ENCODE measurements at regions not wholly inside any gene's neighbourhood (a gene's known extent, or its start where the extent isn't known, plus 50 kb on each side); places are given as distances from the start of the nearest gene placed in this dataset.

DNA sequence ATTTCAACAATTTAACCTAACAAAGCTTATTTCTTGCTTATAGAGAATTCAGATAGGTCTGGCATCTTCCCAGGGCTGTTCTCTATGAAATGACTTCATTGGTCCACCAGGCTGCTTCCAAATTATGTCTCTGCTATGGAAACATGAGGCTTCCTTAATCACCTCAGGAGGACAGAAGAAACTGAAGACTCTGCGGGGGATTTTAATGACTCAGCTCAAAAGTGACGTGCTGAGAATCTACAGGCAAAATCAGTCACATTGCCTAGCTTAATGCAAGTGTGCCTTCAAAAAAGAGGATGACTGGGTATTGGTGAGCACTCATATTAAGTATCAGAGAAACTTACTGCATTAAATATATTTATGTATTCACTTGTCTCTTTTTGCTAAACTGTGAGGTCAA, 315.5 kb upstream of the RGMB start:
- Mint-ChIP-seq H3K27me3 (ENCODE audit: unreplicated experiment) (no peaks in the 10 kb centered on the region), H3K4me1 (ENCODE audit: unreplicated experiment) (no peaks in the 10 kb centered on the region), H3K9me3 (ENCODE audit: unreplicated experiment) (no peaks in the 10 kb centered on the region), H3K4me3 (ENCODE audit: unreplicated experiment) (no peak overlapping the region), H3K36me3 (ENCODE audit: low read depth, unreplicated experiment) (no peaks in the 10 kb centered on the region), H3K27ac (ENCODE audit: unreplicated experiment) (no peak overlapping the region)
- TF ChIP-seq, protein P1, sequence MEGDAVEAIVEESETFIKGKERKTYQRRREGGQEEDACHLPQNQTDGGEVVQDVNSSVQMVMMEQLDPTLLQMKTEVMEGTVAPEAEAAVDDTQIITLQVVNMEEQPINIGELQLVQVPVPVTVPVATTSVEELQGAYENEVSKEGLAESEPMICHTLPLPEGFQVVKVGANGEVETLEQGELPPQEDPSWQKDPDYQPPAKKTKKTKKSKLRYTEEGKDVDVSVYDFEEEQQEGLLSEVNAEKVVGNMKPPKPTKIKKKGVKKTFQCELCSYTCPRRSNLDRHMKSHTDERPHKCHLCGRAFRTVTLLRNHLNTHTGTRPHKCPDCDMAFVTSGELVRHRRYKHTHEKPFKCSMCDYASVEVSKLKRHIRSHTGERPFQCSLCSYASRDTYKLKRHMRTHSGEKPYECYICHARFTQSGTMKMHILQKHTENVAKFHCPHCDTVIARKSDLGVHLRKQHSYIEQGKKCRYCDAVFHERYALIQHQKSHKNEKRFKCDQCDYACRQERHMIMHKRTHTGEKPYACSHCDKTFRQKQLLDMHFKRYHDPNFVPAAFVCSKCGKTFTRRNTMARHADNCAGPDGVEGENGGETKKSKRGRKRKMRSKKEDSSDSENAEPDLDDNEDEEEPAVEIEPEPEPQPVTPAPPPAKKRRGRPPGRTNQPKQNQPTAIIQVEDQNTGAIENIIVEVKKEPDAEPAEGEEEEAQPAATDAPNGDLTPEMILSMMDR (IDR thresholded peaks at IDR 0.05; ENCODE audit: unreplicated experiment), result no peak
- no peak for DNase-seq (ENCODE audit: low spot score)

DNA sequence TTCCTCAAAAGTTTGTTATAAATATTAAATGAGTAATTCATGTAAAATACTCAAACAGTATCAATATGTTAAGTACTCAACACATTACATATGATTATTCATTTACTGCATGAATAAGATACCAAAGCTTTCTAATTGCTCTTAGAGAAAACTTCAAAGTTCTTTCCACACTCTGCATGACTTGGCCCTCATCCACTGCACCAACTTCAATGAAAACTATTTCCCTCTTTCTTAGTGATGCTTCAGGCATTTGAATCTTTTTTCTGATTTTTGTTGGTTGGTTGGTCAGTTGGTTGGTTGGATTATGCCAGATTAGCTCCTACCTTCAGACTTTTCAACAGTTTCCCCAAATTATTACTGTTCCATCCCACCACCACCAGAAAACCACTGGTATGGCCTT, 314.7 kb upstream of the RGMB start:
- TF ChIP-seq, protein P1 (IDR thresholded peaks at IDR 0.05; ENCODE audit: unreplicated experiment), result no peak
- Mint-ChIP-seq H3K9me3 (ENCODE audit: unreplicated experiment) (no peaks in the 10 kb centered on the region), H3K27ac (ENCODE audit: unreplicated experiment) (no peak overlapping the region), H3K4me3 (ENCODE audit: unreplicated experiment) (no peak overlapping the region), H3K4me1 (ENCODE audit: unreplicated experiment) (no peaks in the 10 kb centered on the region), H3K27me3 (ENCODE audit: unreplicated experiment) (no peaks in the 10 kb centered on the region), H3K36me3 (ENCODE audit: low read depth, unreplicated experiment) (no peaks in the 10 kb centered on the region)
- DNase-seq (ENCODE audit: low spot score), result no peak

DNA sequence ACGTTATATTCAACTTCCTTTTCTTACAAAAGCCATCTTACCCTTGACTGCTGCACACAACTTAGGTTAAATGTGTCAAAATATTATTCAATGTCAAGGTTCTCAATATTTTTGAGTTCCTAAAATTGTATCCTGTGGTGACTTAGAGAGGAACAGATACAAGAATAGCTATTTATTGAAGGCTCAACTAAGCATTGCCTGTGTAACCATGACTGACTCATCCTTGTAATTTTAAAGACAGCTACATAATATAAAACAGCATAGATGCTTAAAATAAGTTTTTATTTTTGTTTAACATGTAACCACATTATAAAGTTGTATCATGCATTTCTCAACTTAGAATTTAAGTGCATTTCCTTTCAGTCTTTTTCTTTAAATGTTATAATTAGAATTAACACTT, 312.9 kb upstream of the RGMB start:
- Mint-ChIP-seq H3K9me3 (ENCODE audit: unreplicated experiment) (no peaks in the 10 kb centered on the region), H3K27ac (ENCODE audit: unreplicated experiment) (no peak overlapping the region)

DNA sequence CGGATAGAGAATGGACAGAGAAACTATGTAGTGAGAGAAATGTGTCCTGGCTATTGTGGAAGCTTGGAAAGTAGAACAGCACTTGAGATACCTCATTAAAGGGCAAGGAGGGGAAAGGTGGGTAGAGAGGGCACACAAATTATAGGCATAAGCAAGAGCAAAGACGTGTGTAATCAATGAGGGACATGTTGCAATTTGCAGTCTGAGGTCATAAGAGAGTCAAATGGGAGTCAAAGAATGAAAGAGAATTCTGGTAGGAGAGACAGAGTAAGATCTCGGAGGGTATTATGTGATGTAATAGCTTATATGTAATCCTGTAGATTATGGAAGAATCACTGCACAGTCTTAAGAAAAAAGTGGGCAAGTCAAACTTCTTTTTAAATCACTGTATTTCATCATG, 312.0 kb upstream of the RGMB start:
- no peak overlapping the region for H3K27ac Mint-ChIP-seq (ENCODE audit: unreplicated experiment)
- H3K27me3 Mint-ChIP-seq (ENCODE audit: unreplicated experiment), result no peaks in the 10 kb centered on the region
- no peaks in the 10 kb centered on the region for H3K9me3 Mint-ChIP-seq (ENCODE audit: unreplicated experiment)
- no peaks in the 10 kb centered on the region for H3K4me1 Mint-ChIP-seq (ENCODE audit: unreplicated experiment)
- TF ChIP-seq, protein P1 (IDR thresholded peaks at IDR 0.05; ENCODE audit: unreplicated experiment), result no peak
- DNase-seq (ENCODE audit: low spot score), result no peak
- H3K36me3 Mint-ChIP-seq (ENCODE audit: low read depth, unreplicated experiment), result no peaks in the 10 kb centered on the region
- H3K4me3 Mint-ChIP-seq (ENCODE audit: unreplicated experiment), result no peak overlapping the region

More for the DNA sequence above, 312.9 kb upstream of the RGMB start:
- H3K4me1 Mint-ChIP-seq (ENCODE audit: unreplicated experiment), result no peaks in the 10 kb centered on the region
- TF ChIP-seq, protein P1 (IDR thresholded peaks at IDR 0.05; ENCODE audit: unreplicated experiment), result no peak
- DNase-seq (ENCODE audit: low spot score), result no peak
- H3K36me3 Mint-ChIP-seq (ENCODE audit: low read depth, unreplicated experiment), result no peaks in the 10 kb centered on the region
- no peaks in the 10 kb centered on the region for H3K27me3 Mint-ChIP-seq (ENCODE audit: unreplicated experiment)
- no peak overlapping the region for H3K4me3 Mint-ChIP-seq (ENCODE audit: unreplicated experiment)

DNA sequence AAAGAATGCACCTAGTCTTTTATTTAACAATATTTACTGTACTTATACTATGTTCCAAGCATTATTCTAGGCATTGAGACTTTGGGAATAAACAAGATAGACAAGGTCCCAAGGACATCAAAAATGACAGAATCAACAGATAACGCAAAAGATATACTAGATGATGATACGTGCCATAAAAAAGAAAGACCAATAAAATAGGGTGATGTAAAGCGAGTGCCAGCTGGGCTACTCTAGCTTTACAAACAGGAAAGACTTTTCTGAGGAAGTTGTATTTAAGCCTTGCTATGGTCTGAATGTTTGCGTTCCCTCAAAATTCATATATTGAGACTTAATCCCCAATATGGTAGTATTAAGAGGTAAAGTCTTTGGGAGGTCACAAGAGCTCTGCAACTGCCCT, 310.2 kb upstream of the RGMB start:
- no peak overlapping the region for H3K27ac Mint-ChIP-seq (ENCODE audit: unreplicated experiment)
- TF ChIP-seq, protein P1 (IDR thresholded peaks at IDR 0.05; ENCODE audit: unreplicated experiment), result no peak
- H3K4me1 Mint-ChIP-seq (ENCODE audit: unreplicated experiment), result no peaks in the 10 kb centered on the region
- no peaks in the 10 kb centered on the region for H3K27me3 Mint-ChIP-seq (ENCODE audit: unreplicated experiment)
- DNase-seq (ENCODE audit: low spot score), result no peak
- no peak overlapping the region for H3K4me3 Mint-ChIP-seq (ENCODE audit: unreplicated experiment)
- no peaks in the 10 kb centered on the region for H3K9me3 Mint-ChIP-seq (ENCODE audit: unreplicated experiment)
- H3K36me3 Mint-ChIP-seq (ENCODE audit: low read depth, unreplicated experiment), result no peaks in the 10 kb centered on the region

Data from endothelial cell (in vitro differentiated cells).